Mesendoderm (in vitro differentiated cells): ENCODE measurements at regions not wholly inside any gene's neighbourhood (a gene's known extent, or its start where the extent isn't known, plus 50 kb on each side); places are given as distances from the start of the nearest gene placed in this dataset.
"Not testable (repeated sequence)": the region's sequence is repeated elsewhere in the genome, so short reads cannot be mapped to it uniquely, and the experiment has no call there.

Experiments used
- DNase-seq: peaks from one replicate; pipeline ENCODE4 v3.0.0; 2013
- H2AK5ac ChIP-seq: 2 replicates; pipeline ENCODE4 v1.6.1; 2013; ENCODE audit warnings: low read length, inconsistent platforms
- H2BK120ac ChIP-seq: 2 replicates; pipeline ENCODE4 v1.6.1; 2013; ENCODE audit warnings: low read depth, mild to moderate bottlenecking, low read length, moderate library complexity, mixed read lengths
- H2BK15ac ChIP-seq: replicated peaks from 2 replicates; pipeline ENCODE4 v1.6.1; 2013; ENCODE audit warnings: low read depth, mild to moderate bottlenecking, moderate library complexity
- H2BK5ac ChIP-seq: 2 replicates; pipeline ENCODE4 v1.6.1; 2013; ENCODE audit warnings: low read length, inconsistent platforms
- H3K18ac ChIP-seq: 2 replicates; pipeline ENCODE4 v1.6.1; 2013; ENCODE audit warnings: mild to moderate bottlenecking, low read length, mixed read lengths
- H3K23ac ChIP-seq: one replicate; pipeline ENCODE4 v1.6.1; 2013; ENCODE audit warnings: low read length
- H3K27ac ChIP-seq: 2 replicates; pipeline ENCODE4 v1.5.1; 2013; ENCODE audit warnings: low read depth, mild to moderate bottlenecking, inconsistent platforms, low read length, moderate library complexity
- H3K27me3 ChIP-seq: 2 replicates; pipeline ENCODE4 v1.6.1; 2013; ENCODE audit warnings: low read length, control low read depth, mild to moderate bottlenecking, inconsistent platforms; ENCODE audit not compliant: insufficient read depth, poor library complexity
- H3K36me3 ChIP-seq: 2 replicates; pipeline ENCODE4 v1.6.1; 2013; ENCODE audit warnings: low read length, inconsistent platforms; ENCODE audit not compliant: control insufficient read depth, insufficient read depth
- H3K4ac ChIP-seq: one replicate; pipeline ENCODE4 v1.6.1; 2013; ENCODE audit warnings: low read depth, mild to moderate bottlenecking, low read length, moderate library complexity
- H3K4me1 ChIP-seq: 2 replicates; pipeline ENCODE4 v1.6.1; 2013; ENCODE audit warnings: low read depth, low read length, inconsistent platforms; ENCODE audit not compliant: control insufficient read depth
- H3K4me2 ChIP-seq: 2 replicates; pipeline ENCODE4 v1.6.1; 2013; ENCODE audit warnings: low read length
- H3K4me3 ChIP-seq: 2 replicates; pipeline ENCODE4 v1.5.1; 2013; ENCODE audit warnings: mild to moderate bottlenecking, low read length
- H3K56ac ChIP-seq: one replicate; pipeline ENCODE4 v1.6.1; 2013; ENCODE audit warnings: low read length
- H3K79me1 ChIP-seq: 2 replicates; pipeline ENCODE4 v1.6.1; 2013; ENCODE audit warnings: low read length, inconsistent platforms
- H3K79me2 ChIP-seq: 2 replicates; pipeline ENCODE4 v1.6.1; 2013; ENCODE audit warnings: mild to moderate bottlenecking, low read length; ENCODE audit not compliant: control insufficient read depth, insufficient read depth
- H3K9ac ChIP-seq: 2 replicates; pipeline ENCODE4 v1.6.1; 2013; ENCODE audit warnings: low read length, inconsistent platforms
- H4K5ac ChIP-seq: one replicate; pipeline ENCODE4 v1.6.1; 2013; ENCODE audit warnings: low read length
- H4K8ac ChIP-seq: one replicate; pipeline ENCODE4 v1.6.1; 2013; ENCODE audit warnings: low read depth, mild to moderate bottlenecking, control low read depth, low read length, moderate library complexity
- WGBS: extraction: QIAGEN DNeasy Blood & Tissue Kit; methylation state at CpG from one replicate; pipeline ENCODE4 v1.1.7; 2013; ENCODE audit warnings: low lambda C conversion rate, missing lambda C conversion rate; ENCODE audit not compliant: insufficient coverage; ENCODE audit errors: extremely low coverage; 5-methylcytosine and 5-hydroxymethylcytosine counted together

DNA sequence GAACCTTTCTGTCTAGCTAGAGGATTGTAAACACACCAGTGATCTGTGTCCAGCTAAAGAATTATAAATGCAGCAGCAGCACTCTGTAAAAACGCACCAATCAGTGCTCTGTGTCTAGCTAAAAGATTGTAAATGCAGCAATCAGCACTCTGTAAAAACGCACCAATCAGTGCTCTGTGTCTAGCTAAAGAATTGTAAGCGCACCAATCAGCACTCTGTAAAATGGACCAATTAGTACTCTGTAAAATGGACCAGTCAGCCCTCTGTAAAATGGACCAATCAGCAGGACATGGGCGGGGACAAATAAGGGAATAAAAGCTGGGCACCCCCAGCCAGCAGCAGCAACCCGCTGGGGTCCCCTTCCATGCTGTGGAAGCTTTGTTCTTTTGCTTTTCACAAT lies 204.1 kb upstream of the UBL3 start:
- Histone ChIP-seq H3K18ac (peak overlapping the region; percentile 68), H2BK15ac (peak overlapping the region; percentile 67), H3K4me1 (peaks cover 15% of the 10 kb centered on the region)
- H3K27ac ChIP-seq, H3K27me3 ChIP-seq, H3K79me1 ChIP-seq, H3K9ac ChIP-seq, H3K4me3 ChIP-seq, H2BK120ac ChIP-seq, H2BK5ac ChIP-seq, H3K56ac ChIP-seq, H3K79me2 ChIP-seq, H3K4me2 ChIP-seq, DNase-seq, H3K23ac ChIP-seq, H2AK5ac ChIP-seq, H3K36me3 ChIP-seq, H3K4ac ChIP-seq, H4K5ac ChIP-seq, H4K8ac ChIP-seq: not testable (repeated sequence)
- no CpG with 5 or more reads among the region's 5 CpGs for WGBS

DNA sequence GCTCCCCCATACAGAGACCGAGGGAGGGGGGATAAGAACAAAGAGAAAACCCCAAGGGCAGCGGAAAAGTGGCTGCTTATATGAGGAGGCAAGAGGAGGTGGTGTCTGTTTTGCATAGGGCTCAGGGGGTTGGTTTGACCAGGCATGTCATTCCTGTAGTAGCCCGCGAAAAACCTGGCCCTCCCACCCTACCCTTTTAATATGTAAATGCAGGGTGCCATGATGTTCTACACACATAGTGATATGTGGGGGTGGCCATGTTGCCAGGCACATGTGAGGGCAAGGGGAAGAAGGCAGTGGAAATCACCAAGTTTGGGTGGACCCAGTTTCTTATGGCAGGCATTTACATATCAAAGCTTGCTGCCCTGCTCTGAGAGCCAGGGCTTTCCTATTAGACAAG lies 203.5 kb upstream of the UBL3 start:
- Histone ChIP-seq H4K5ac (no peak overlapping the region), H2AK5ac (no peak overlapping the region), H2BK15ac (no peak overlapping the region), H3K79me1 (no peaks in the 10 kb centered on the region), H3K23ac (no peak overlapping the region), H3K27me3 (no peaks in the 10 kb centered on the region), H2BK120ac (peak overlapping the region; percentile 98), H3K27ac (no peak overlapping the region), H3K56ac (peak overlapping the region; percentile 61), H3K18ac (peak overlapping the region; percentile 92), H3K36me3 (no peaks in the 10 kb centered on the region), H3K79me2 (no peaks in the 10 kb centered on the region), H3K4me2 (no peak overlapping the region), H2BK5ac (no peak overlapping the region), H3K4me3 (no peak overlapping the region), H3K4me1 (peaks cover 15% of the 10 kb centered on the region), H4K8ac (peak overlapping the region; percentile 65), H3K9ac (no peak overlapping the region), H3K4ac (peak overlapping the region; percentile 94)
- peak; percentile 86 for DNase-seq
- no CpG with 5 or more reads among the region's 4 CpGs for WGBS

DNA sequence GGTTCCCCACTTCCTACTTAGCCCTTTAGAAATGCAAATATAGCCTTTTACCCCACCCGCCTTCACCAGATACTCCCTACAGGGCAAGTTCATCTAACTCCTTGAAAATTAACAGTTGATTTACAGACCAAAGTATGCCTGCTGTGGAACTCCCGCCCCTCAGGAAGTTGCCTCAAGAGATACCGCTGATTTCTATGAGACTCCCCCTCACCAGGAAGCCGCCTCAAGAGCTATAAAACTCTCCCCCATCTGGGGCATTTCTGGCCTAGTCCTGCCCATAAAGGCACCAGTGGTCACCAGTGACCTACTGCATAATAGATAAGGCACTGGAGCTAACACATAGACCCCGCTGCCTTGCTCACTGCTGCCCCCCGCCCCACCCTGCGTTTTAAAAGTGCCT lies 201.7 kb upstream of the UBL3 start:
- H2AK5ac ChIP-seq = peak overlapping the region; percentile 92
- H3K36me3 ChIP-seq = no peaks in the 10 kb centered on the region
- peak overlapping the region; percentile 98 for H2BK120ac ChIP-seq
- H3K79me2 ChIP-seq = no peaks in the 10 kb centered on the region
- peak overlapping the region; percentile 91 for H3K56ac ChIP-seq
- H3K4ac ChIP-seq = peak overlapping the region; percentile 68
- H3K79me1 ChIP-seq = no peaks in the 10 kb centered on the region
- WGBS = no CpG with 5 or more reads among the region's 7 CpGs
- H3K4me1 ChIP-seq = peaks cover 15% of the 10 kb centered on the region
- H3K18ac ChIP-seq = peak overlapping the region; percentile 98
- H3K27me3 ChIP-seq = no peaks in the 10 kb centered on the region
- H3K9ac ChIP-seq = peak overlapping the region; percentile 65
- peak overlapping the region; percentile 99 for H2BK5ac ChIP-seq
- H3K4me2 ChIP-seq = no peak overlapping the region
- no peak overlapping the region for H3K4me3 ChIP-seq
- H3K23ac ChIP-seq = no peak overlapping the region
- H4K5ac ChIP-seq = no peak overlapping the region
- peak overlapping the region; percentile 99 for H3K27ac ChIP-seq
- peak; percentile 94 for DNase-seq
- H4K8ac ChIP-seq = no peak overlapping the region
- peak overlapping the region; percentile 99 for H2BK15ac ChIP-seq

DNA sequence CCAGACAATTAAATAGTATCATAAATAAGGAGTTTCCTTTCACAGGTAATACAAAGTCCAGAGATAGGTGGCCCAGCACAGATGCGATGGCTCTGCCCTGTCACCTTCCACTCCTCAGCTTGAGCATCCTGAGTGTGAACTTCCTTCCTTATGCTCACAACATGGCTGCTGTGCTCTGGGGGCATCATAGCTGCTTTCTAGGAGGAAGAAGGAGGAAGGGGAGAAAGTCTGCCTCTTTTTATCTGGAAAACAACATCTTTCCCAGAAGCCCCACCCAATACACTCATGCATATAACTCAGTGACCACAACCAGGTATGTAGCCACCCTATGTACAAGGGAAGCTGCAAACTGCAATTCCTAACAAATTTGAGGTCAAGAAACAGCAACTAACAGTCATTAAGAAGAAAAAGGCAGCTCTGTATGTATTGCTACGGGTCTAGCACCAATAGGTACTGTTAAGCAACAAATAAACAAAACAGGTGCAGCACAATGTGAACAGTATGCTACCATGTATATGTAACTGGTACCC lies 201.2 kb upstream of the UBL3 start:
- Histone ChIP-seq H3K18ac (peak overlapping the region; percentile 78), H3K79me1 (no peaks in the 10 kb centered on the region), H3K4me3 (no peak overlapping the region), H2AK5ac (peak overlapping the region; percentile 90), H4K8ac (no peak overlapping the region), H2BK120ac (no peak overlapping the region), H3K27ac (peak overlapping the region; percentile 91), H3K4me1 (peaks cover 15% of the 10 kb centered on the region), H2BK15ac (peak overlapping the region; percentile 14), H3K9ac (peak overlapping the region; percentile 52), H3K56ac (peak overlapping the region; percentile 88), H3K23ac (peak overlapping the region; percentile 90), H3K36me3 (no peaks in the 10 kb centered on the region), H2BK5ac (peak overlapping the region; percentile 91), H3K27me3 (no peaks in the 10 kb centered on the region), H3K79me2 (no peaks in the 10 kb centered on the region), H3K4ac (peak overlapping the region; percentile 83), H4K5ac (peak overlapping the region; percentile 3), H3K4me2 (no peak overlapping the region)
- peak; percentile 53 for DNase-seq
- no CpG with 5 or more reads among the region's 2 CpGs for WGBS

DNA sequence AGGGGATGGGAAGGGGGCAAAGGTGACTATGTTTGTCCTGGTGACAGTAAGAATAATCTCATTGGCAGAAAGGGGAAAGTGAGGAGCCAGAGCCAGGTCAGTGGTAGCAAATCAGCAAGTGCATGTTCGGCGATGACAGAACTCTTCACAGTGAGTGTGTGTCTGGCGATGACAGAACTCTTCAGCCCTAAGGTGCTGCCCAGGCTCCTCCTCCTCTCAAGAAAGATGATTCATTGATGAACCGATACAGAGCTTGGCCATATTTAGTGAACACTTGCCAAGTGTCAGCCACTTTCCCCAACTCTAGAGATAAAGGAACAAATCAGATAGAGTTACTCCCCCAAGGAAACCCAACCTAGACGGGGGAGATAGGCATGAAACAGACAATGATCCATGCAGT lies 199.3 kb upstream of the UBL3 start:
- no peak for DNase-seq
- no peak overlapping the region for H4K8ac ChIP-seq
- H3K4me2 ChIP-seq = no peak overlapping the region
- H3K79me2 ChIP-seq = no peaks in the 10 kb centered on the region
- H3K4me3 ChIP-seq = no peak overlapping the region
- H3K4ac ChIP-seq = no peak overlapping the region
- no CpG with 5 or more reads among the region's 5 CpGs for WGBS
- H3K4me1 ChIP-seq = peaks cover 15% of the 10 kb centered on the region
- H4K5ac ChIP-seq = no peak overlapping the region
- no peak overlapping the region for H3K27ac ChIP-seq
- H2AK5ac ChIP-seq = peak overlapping the region; percentile 35
- H2BK120ac ChIP-seq = no peak overlapping the region
- H3K9ac ChIP-seq = no peak overlapping the region
- no peak overlapping the region for H2BK15ac ChIP-seq
- no peak overlapping the region for H3K56ac ChIP-seq
- no peaks in the 10 kb centered on the region for H3K27me3 ChIP-seq
- H3K79me1 ChIP-seq = no peaks in the 10 kb centered on the region
- H3K36me3 ChIP-seq = no peaks in the 10 kb centered on the region
- peak overlapping the region; percentile 56 for H2BK5ac ChIP-seq
- no peak overlapping the region for H3K18ac ChIP-seq
- no peak overlapping the region for H3K23ac ChIP-seq
